Glutamatergic neuron (in vitro differentiated cells): ENCODE measurements at regions not wholly inside any gene's neighbourhood (a gene's known extent, or its start where the extent isn't known, plus 50 kb on each side); places are given as distances from the start of the nearest gene placed in this dataset.
"Not testable (repeated sequence)": the region's sequence is repeated elsewhere in the genome, so short reads cannot be mapped to it uniquely, and the experiment has no call there.

ENCODE experiments used
- DNase-seq: peaks from one replicate; pipeline ENCODE4 v3.0.0; 2022
- H3K27ac Mint-ChIP-seq: one replicate; pipeline ENCODE4 v1.8.0; 2020; ENCODE audit warnings: mild to moderate bottlenecking, mixed read lengths, inconsistent platforms; ENCODE audit not compliant: unreplicated experiment
- H3K27me3 Mint-ChIP-seq: one replicate; pipeline ENCODE4 v1.8.0; 2020; ENCODE audit warnings: mild to moderate bottlenecking, moderate library complexity, mixed read lengths, inconsistent platforms; ENCODE audit not compliant: unreplicated experiment
- H3K36me3 Mint-ChIP-seq: one replicate; pipeline ENCODE4 v1.8.0; 2020; ENCODE audit warnings: mild to moderate bottlenecking, mixed read lengths, inconsistent platforms; ENCODE audit not compliant: unreplicated experiment
- H3K4me1 Mint-ChIP-seq: one replicate; pipeline ENCODE4 v1.8.0; 2020; ENCODE audit warnings: mild to moderate bottlenecking, low read depth, mixed read lengths, inconsistent platforms; ENCODE audit not compliant: unreplicated experiment
- H3K4me3 Mint-ChIP-seq: one replicate; pipeline ENCODE4 v1.8.0; 2020; ENCODE audit warnings: mild to moderate bottlenecking, mixed read lengths, inconsistent platforms; ENCODE audit not compliant: unreplicated experiment
- H3K9me3 Mint-ChIP-seq: one replicate; pipeline ENCODE4 v1.8.0; 2020; ENCODE audit warnings: mild to moderate bottlenecking, moderate library complexity, mixed read lengths, inconsistent platforms; ENCODE audit not compliant: unreplicated experiment
- CTCF ChIP-seq: fragments of 200-600 bp; sonication (generic); IDR thresholded peaks from one replicate; pipeline ENCODE4 v1.5.0; 2021; ENCODE audit not compliant: partially characterized antibody, unreplicated experiment

DNA sequence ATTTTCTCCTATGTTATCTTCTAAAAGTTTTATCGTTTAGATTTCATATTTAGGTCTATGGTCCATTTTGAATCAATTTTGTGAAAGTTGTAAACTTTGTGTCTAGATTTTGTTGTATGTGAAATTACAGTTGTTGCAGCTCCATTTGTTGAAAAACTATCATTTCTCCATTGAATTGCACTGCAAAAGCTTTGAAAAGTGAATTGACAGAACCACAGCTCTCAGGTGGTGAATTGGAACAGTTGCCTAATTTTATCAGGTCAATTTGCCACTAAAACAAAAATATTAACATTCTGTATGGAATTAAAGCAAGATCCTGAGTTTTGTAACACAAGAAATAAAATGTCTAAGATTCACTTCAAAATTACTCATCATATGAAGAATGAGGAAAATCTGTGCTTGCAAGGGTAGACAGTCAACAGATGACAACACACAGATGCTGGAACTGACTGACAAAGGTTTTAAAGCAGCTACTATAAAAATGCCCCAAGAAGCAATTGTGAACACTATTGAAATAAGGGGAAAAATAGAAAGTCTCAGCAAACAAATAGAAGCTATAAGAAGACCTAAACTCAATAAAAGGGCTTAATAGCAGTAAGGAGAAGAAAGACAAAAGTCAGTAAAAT is 346.7 kb downstream of the PAX1 start:
- Mint-ChIP-seq H3K4me3 (no peak overlapping the region), H3K36me3 (no peaks in the 10 kb centered on the region), H3K27me3 (no peaks in the 10 kb centered on the region), H3K27ac (no peak overlapping the region), H3K4me1 (no peaks in the 10 kb centered on the region), H3K9me3 (no peaks in the 10 kb centered on the region)
- no peak for DNase-seq
- TF ChIP-seq CTCF: no peak

- not testable (repeated sequence) for DNase-seq, H3K4me3 Mint-ChIP-seq, H3K27me3 Mint-ChIP-seq, H3K4me1 Mint-ChIP-seq, H3K36me3 Mint-ChIP-seq, H3K27ac Mint-ChIP-seq, H3K9me3 Mint-ChIP-seq
These were observed 340.6 kb downstream of the PAX1 start for GRCh38 chr20:22045956-22046507.

DNA sequence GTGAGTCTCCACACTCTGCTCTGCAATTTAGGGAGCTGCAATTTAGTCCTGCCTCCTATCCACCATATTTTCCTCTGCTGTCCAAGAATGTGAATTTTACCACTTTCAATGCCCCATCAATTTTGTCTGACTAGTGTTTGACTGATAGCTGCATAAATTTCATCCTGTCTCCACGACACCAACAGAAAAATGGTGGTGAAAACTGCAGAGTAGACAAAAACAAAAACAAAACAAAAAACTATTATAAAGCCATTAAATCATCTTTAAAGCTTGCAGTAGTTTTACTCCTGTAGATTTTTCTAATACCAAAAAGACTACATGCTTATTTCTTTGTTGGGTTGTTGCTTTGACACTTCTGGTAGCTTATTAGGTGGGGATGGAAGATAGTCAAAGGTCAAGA is 322.0 kb downstream of the PAX1 start:
- H3K4me1 Mint-ChIP-seq: no peaks in the 10 kb centered on the region
- DNase-seq: no peak
- peaks cover 11% of the 10 kb centered on the region for H3K36me3 Mint-ChIP-seq
- H3K27ac Mint-ChIP-seq: no peak overlapping the region
- no peak for TF ChIP-seq CTCF
- H3K9me3 Mint-ChIP-seq: peaks cover 5% of the 10 kb centered on the region
- no peak overlapping the region for H3K4me3 Mint-ChIP-seq
- H3K27me3 Mint-ChIP-seq: no peaks in the 10 kb centered on the region

GRCh38 chr20:22020201-22020600 is 314.7 kb downstream of the PAX1 start:
- Mint-ChIP-seq H3K4me1 (no peaks in the 10 kb centered on the region), H3K27ac (no peak overlapping the region), H3K27me3 (no peaks in the 10 kb centered on the region), H3K9me3 (no peaks in the 10 kb centered on the region), H3K36me3 (peaks cover 5% of the 10 kb centered on the region), H3K4me3 (no peak overlapping the region)
- TF ChIP-seq CTCF: no peak
- DNase-seq: no peak

DNA sequence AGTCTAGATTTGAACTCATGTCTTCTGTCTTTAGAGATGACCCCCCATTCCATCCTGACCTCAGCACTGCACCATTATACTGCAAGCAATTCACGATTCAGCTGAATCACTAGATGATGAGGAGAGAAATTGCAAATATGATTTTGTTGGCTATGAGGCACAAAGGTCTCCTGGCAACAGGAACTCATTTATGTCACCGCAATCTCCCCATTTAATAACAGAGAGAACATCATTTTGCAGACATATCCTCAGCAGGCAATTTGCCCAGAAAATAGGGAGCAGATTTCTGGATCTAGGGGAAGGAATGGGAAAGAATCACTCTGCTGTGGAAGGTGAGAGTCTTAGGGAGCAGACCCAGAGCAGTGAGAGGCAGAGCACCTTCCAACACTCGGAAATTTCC is 303.0 kb downstream of the PAX1 start:
- Mint-ChIP-seq H3K27ac (no peak overlapping the region), H3K9me3 (peaks cover 5% of the 10 kb centered on the region), H3K27me3 (no peaks in the 10 kb centered on the region), H3K36me3 (no peaks in the 10 kb centered on the region), H3K4me1 (no peaks in the 10 kb centered on the region), H3K4me3 (no peak overlapping the region)
- DNase-seq: no peak
- no peak for TF ChIP-seq CTCF
